SU-DHL-6 (cell line): ENCODE measurements at regions not wholly inside any gene's neighbourhood (a gene's known extent, or its start where the extent isn't known, plus 50 kb on each side); places are given as distances from the start of the nearest gene placed in this dataset.

ENCODE experiments used
- CTCF ChIP-seq: fragments of 200-600 bp; sonication (generic); IDR thresholded peaks from one replicate; pipeline ENCODE4 v1.5.1; 2017; ENCODE audit warnings: antibody characterized with exemption, mild to moderate bottlenecking, low read length, moderate library complexity; ENCODE audit not compliant: insufficient read depth, poor library complexity, severe bottlenecking
- EZH2phosphoT487 ChIP-seq: fragments of 200-600 bp; sonication (generic), shearing (Covaris generic); conservative IDR thresholded peaks from 2 replicates; pipeline ENCODE4 v1.6.1; 2018; ENCODE audit warnings: mild to moderate bottlenecking, antibody characterized with exemption, low read length, moderate library complexity, mixed read lengths

- TF ChIP-seq CTCF: no peak
- TF ChIP-seq EZH2phosphoT487: no peak
Measured at GRCh38 chr12:77644915-77645605, 185.6 kb upstream of the NAV3 start.
